Caki2 (cell line): ENCODE measurements at regions not wholly inside any gene's neighbourhood (a gene's known extent, or its start where the extent isn't known, plus 50 kb on each side); places are given as distances from the start of the nearest gene placed in this dataset.
"Not testable (repeated sequence)": the region's sequence is repeated elsewhere in the genome, so short reads cannot be mapped to it uniquely, and the experiment has no call there.

Experiments
- DNase-seq: peaks from one replicate; pipeline ENCODE4 v3.0.0-alpha.2; 2015; ENCODE audit warnings: low read depth
- in situ Hi-C: cut with HindIII; loops from 2 replicates; pipeline ENCODE4 v1.10.0; 2016; ENCODE audit warnings: low sequenced_read_pairs, low pct_unique_long_range_greater_than_20kb, mixed read lengths

DNA sequence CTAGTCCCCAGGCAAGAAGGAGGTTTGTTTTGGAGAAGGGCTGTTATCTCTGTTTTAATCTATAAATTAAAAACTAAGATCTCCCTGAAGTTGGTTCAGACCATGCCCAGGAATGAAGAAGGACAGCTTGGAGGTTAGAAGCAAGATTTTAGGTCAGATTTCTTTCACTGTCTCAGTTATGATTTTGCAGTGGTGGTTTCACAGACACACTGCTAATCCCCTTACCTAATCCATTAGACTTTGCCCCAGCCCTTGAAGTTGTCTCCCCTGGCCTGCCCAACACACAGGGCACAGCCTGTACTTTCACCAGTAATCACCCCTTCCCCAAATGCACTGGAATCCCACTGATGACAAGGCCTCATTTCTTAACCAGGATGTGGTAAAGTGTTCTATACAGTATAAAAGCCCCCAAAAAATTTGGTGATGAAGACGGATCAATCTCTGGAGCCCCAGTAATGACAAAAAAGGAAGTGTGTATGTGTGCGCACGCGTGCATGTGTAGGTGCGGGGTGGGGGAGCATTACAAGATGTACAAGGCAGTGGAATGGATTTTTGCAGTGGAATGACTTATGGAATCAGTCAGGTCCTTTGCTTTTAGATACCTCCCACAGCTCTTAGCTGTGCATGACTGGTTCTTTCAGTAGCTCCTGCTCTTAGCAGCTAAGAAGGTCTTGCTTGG, 73.1 kb upstream of the TERB2 start:
- no peak for DNase-seq
- in situ Hi-C loops, result no loop called here

DNA sequence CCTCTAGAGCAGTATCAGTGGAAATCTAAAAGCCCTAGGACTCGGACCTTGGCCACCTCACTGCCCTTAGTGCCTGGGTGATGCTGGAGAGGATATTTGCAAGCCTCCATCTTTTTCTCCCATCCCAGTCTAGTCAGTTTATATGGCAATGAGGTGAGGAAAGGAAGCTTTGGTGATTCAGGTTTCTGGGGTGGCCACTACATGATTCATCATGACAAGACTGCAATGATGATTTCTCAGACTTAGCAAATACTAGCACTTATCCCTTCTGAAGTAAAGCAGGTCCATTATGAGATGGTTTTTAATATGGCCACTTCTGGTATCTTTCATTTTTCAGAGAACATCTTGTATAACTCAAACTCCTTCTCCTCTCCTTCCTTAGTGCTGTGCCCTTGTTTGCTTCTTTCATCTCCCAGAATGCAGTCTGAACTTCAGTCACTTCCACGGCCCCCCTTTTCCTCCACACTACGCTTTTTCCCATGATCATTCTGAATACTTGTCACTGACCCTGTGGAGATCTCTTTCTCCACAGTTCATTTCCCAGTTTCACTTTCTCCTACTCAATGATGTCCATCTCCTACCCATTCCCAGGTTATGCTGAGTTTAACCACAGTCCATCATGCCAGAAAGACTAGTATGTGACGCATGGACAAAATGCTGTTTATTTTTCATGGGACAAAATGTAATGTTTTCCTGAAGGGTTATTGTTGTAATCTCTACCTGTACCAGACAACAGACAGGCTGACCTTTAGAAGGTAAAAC, 57.4 kb upstream of the TERB2 start:
- in situ Hi-C loops, DNase-seq: not testable (repeated sequence)

DNA sequence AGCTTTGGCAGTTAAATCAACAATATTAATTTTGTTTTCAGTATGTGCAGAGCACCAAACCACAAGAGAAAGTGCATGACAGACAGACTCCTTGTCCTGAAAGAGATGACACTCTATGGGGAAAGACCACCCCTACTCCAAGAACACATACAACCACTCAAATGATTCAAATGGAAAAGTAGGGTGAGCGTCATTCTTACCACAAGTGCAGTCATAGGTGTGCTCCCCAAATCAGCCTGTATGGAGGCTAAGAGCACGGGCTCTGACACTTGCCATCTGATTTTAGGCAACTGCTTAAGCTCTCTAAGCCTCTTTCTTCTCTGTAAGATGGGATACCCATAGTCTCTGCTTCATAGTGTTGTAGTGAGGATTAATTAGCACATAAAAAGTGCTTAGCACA, 56.7 kb upstream of the TERB2 start:
- in situ Hi-C loops, DNase-seq: not testable (repeated sequence)

DNA sequence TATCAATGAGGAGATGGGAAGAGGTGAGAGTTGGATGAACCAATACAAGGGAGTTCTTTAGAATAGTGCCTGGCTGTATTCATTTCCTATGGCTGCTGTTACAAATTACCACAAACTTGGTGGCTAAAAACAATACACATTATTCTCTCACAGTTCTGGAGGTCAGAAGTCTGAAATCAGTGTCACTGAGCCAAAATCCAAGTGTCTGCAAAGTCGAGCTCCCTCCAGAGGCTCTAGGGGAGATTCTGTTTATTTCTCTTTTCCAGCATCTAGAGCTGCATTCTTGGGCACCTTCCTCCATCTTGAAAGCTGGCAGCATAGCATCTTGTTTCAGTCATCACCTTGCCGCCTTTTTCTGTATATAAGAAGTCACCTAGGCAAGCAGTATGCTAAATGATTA, 55.7 kb upstream of the TERB2 start:
- DNase-seq, in situ Hi-C loops: not testable (repeated sequence)

DNA sequence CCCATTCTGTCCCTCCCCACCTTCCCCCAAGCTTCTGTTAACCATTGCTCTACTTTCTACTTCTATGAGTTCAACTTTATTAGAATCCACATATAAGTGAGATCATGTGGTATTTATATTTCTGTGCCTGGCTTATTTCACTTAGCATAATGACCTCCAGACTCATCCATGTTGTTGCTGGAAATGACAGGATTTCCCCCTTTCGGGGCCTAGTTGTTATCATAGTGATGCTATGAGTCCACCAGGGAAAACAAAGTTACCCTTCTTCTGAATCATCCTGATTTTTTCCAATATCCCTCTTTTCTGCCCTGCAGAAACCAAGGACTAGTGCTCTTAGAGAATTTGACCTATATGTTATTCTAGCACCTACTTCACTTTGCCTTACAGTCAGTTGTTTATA, 53.2 kb upstream of the TERB2 start:
- in situ Hi-C loops, result not testable (repeated sequence)
- peak; percentile 46 for DNase-seq

DNA sequence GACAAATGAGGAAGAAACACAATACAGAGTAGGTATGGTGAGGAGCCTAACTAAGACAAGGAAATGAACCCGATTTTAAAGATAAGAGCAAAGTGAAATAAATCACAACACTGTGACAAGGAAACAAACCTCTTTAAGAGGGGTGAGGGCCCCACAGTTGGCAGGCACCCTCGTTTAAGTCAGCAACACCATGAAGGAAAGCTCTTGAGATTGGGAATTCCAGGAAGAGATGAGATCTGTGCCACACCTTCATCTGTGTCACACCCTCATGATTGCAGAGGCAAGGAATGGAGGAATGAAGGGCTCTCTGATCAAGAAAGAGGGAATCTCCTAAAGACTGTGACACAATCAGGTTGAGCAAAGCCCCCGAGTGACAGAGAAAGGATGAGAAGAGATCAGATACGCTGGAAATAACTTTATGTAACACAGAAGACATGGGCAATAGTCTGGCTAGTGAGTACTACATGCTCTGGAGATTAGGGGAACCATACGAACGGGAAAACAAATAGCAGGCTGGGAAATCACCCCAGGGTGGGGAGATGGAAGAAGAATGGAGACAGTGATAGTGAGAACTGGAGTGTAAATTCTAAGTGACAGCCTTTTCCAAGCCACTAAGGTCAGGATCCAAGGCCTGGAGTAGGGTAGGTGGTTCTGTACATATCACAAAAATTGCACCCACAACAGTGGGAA, 51.7 kb upstream of the TERB2 start:
- in situ Hi-C loops, result not testable (repeated sequence)
- peak; percentile 41 for DNase-seq
